MG63 (cell line): ENCODE measurements at regions not wholly inside any gene's neighbourhood (a gene's known extent, or its start where the extent isn't known, plus 50 kb on each side); places are given as distances from the start of the nearest gene placed in this dataset.

Experiments used
- DNase-seq: peaks from one replicate; pipeline ENCODE4 v3.0.0-alpha.2; 2020
- H3K27me3 ChIP-seq: fragments of 250-450 bp; sonication (Bioruptor Pico); 2 replicates; pipeline ENCODE4 v1.5.1; 2020; ENCODE audit warnings: mild to moderate bottlenecking, moderate library complexity
- H3K36me3 ChIP-seq: fragments of 250-450 bp; sonication (Bioruptor Pico); 2 replicates; pipeline ENCODE4 v1.5.1; 2020; ENCODE audit warnings: mild to moderate bottlenecking, moderate library complexity
- H3K4me3 ChIP-seq: fragments of 250-450 bp; sonication (Bioruptor Pico); 2 replicates; pipeline ENCODE4 v1.5.1; 2020; ENCODE audit warnings: mild to moderate bottlenecking, moderate library complexity
- H3K9me3 ChIP-seq: fragments of 250-450 bp; sonication (Bioruptor Pico); 2 replicates; pipeline ENCODE4 v1.5.1; 2020; ENCODE audit warnings: mild to moderate bottlenecking, moderate library complexity

- DNase-seq = no peak
- Histone ChIP-seq H3K9me3 (no peaks in the 10 kb centered on the region), H3K4me3 (peak overlapping the region; percentile 17; the same call in 1 of the 2 replicates), H3K27me3 (no peaks in the 10 kb centered on the region), H3K36me3 (no peaks in the 10 kb centered on the region)
These were observed 75.9 kb downstream of the ZIC5 start for GRCh38 chr13:99895444-99896368.

DNA sequence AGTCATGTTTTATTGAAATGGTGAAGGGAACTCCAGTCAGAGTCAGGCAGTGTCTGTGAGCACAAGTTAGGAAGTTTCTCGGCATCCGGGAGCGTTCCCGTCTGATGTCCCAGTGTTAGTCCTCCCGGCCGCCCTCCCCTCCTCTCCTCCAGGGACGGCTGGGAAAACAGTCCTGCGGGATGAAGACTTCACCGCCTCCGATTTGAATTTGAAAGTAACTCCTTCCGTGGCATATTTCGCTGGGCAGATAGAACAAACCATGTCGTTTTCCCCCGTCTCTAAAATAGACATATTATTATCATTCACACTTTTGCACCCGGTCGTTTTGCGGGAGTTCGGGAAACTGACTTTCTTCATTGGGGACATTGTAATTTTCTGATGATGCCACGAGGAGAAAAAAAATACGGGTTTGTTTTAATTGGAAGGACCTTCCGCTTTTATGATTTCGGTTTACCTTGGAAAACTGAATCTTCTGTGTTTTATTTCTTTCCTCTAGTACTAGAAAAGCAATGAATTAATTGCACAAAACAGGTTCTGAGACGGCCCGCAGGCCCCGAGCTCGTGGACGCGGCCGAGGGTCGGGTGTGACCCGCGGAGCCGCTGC, 76.6 kb downstream of the ZIC5 start:
- H3K4me3 ChIP-seq = peak overlapping the region; percentile 17; the same call in 1 of the 2 replicates
- no peaks in the 10 kb centered on the region for H3K36me3 ChIP-seq
- H3K27me3 ChIP-seq = no peaks in the 10 kb centered on the region
- no peaks in the 10 kb centered on the region for H3K9me3 ChIP-seq
- no peak for DNase-seq

DNA sequence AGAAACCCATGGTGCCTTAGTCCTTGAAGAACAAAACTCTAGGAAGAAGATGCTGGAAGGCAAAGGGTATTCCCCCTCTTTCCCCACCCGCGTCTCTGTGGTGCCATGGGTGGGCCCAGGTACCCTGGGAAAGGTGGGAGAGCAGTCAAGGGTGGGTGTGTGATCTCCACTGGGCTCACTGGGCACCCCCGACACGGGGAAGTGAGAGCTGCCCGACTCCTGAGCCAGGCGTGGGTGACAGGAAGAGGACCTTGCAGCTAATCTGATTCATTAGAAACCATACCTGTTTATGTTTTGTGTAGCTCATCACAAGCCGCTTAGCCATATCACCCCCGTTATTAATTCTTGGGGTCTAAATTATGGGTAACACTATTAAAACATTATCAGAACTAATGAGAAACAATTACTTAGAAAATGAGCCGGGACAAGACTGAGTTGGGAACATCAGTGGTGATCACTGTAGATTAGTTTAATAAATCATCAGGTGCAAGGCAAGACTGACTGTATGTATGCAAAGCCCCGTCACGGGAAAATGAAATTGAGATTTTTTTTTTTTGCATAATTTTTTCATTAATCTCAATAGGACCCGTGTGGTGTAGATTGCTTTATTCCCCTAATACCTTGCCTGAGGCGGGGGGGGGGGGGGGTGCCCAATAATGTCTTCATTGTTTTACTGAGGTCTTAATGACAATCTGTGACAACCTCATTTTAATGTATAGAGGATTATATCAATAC, 77.3 kb downstream of the ZIC5 start:
- Histone ChIP-seq H3K9me3 (no peaks in the 10 kb centered on the region), H3K36me3 (no peaks in the 10 kb centered on the region), H3K4me3 (no peak overlapping the region), H3K27me3 (no peaks in the 10 kb centered on the region)
- DNase-seq = no peak

- no peak for DNase-seq
- H3K9me3 ChIP-seq = no peaks in the 10 kb centered on the region
- H3K27me3 ChIP-seq = no peaks in the 10 kb centered on the region
- no peak overlapping the region for H3K4me3 ChIP-seq
- no peaks in the 10 kb centered on the region for H3K36me3 ChIP-seq
These were observed 78.0 kb downstream of the ZIC5 start for GRCh38 chr13:99893567-99893966.

GRCh38 chr13:99892866-99893504, 78.6 kb downstream of the ZIC5 start:
- Histone ChIP-seq H3K9me3 (no peaks in the 10 kb centered on the region), H3K27me3 (no peaks in the 10 kb centered on the region), H3K4me3 (no peak overlapping the region), H3K36me3 (no peaks in the 10 kb centered on the region)
- no peak for DNase-seq

- Histone ChIP-seq H3K27me3 (no peaks in the 10 kb centered on the region), H3K36me3 (no peaks in the 10 kb centered on the region), H3K4me3 (no peak overlapping the region), H3K9me3 (no peaks in the 10 kb centered on the region)
- no peak for DNase-seq
These were observed 79.4 kb downstream of the ZIC5 start for GRCh38 chr13:99892196-99892613.

- Histone ChIP-seq H3K9me3 (peaks cover 2% of the 10 kb centered on the region; the same call in 1 of the 2 replicates), H3K27me3 (no peaks in the 10 kb centered on the region), H3K36me3 (no peaks in the 10 kb centered on the region), H3K4me3 (no peak overlapping the region)
- peak; percentile 71 for DNase-seq
These were observed 84.9 kb downstream of the ZIC5 start for GRCh38 chr13:99886706-99887105.

- peaks cover 2% of the 10 kb centered on the region; the same call in 1 of the 2 replicates for H3K9me3 ChIP-seq
- H3K36me3 ChIP-seq = no peaks in the 10 kb centered on the region
- no peak for DNase-seq
- H3K27me3 ChIP-seq = no peaks in the 10 kb centered on the region
- no peak overlapping the region for H3K4me3 ChIP-seq
These were observed 86.7 kb downstream of the ZIC5 start for GRCh38 chr13:99884913-99885312.

- Histone ChIP-seq H3K36me3 (no peaks in the 10 kb centered on the region), H3K4me3 (no peak overlapping the region), H3K9me3 (peaks cover 2% of the 10 kb centered on the region; the same call in 1 of the 2 replicates), H3K27me3 (no peaks in the 10 kb centered on the region)
- DNase-seq = no peak
These were observed 87.8 kb downstream of the ZIC5 start for GRCh38 chr13:99883805-99884204.

DNA sequence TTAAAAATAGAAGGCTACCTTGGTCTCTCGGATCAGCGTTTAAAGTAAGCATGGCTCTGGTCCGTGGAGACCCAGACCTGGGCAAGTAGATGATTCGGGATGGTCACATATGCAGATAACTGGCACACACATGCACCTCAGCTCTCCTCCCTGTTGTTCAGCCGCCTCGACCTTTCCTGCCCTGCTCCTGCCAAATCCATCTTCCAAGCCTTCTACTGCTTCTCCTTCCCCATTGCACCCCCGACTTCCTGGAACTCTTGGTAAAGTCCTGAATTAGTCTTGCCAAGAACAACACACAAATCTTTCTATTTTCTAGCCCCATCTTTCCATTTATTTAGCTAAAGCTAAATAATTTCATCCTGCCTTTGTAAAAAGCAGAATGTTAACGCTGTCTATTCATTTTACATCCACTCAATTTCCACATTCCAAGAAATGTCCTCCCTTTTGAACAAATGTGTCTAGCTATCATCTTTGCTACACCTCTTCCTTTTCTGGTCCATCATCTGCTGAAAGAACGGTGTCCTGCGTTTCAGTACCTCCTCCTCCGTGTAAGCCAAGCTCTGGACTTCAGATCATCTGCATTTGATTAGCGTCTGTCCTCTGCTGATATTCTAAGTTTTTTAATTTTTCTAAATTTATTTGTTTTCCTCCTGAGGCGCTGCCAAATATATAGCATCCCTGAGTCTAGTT, 92.5 kb downstream of the ZIC5 start:
- Histone ChIP-seq H3K4me3 (no peak overlapping the region), H3K36me3 (no peaks in the 10 kb centered on the region), H3K9me3 (no peaks in the 10 kb centered on the region), H3K27me3 (no peaks in the 10 kb centered on the region)
- no peak for DNase-seq

GRCh38 chr13:99876651-99877050, 94.9 kb downstream of the ZIC5 start:
- no peak overlapping the region for H3K4me3 ChIP-seq
- no peaks in the 10 kb centered on the region for H3K9me3 ChIP-seq
- H3K27me3 ChIP-seq = no peaks in the 10 kb centered on the region
- no peaks in the 10 kb centered on the region for H3K36me3 ChIP-seq
- DNase-seq = no peak

- no peak for DNase-seq
- Histone ChIP-seq H3K9me3 (no peaks in the 10 kb centered on the region), H3K36me3 (no peaks in the 10 kb centered on the region), H3K4me3 (no peak overlapping the region), H3K27me3 (no peaks in the 10 kb centered on the region)
These were observed 96.2 kb downstream of the ZIC5 start for GRCh38 chr13:99875391-99875790.

- no peaks in the 10 kb centered on the region for H3K27me3 ChIP-seq
- H3K4me3 ChIP-seq = no peak overlapping the region
- no peaks in the 10 kb centered on the region for H3K9me3 ChIP-seq
- no peaks in the 10 kb centered on the region for H3K36me3 ChIP-seq
- DNase-seq = no peak
These were observed 97.6 kb downstream of the ZIC5 start for GRCh38 chr13:99873832-99874430.

DNA sequence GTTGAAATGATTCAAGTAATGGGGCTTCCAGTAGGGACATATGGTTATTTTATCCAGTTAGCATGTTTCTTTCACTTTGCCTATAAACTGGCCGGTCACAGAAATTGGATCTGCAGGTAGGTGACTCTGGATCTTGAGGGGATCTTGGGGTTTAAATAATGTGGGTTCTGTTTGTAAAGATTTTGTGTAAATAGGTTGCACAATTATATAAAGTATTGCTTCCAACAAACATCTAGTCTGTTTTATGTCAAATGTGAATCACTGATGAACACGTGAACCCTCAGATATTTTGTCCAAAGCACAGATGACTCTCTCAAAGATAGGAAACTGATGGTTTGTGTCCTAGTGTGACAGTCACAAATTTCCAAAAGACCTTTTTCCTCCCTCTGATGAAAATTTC, 98.4 kb downstream of the ZIC5 start:
- Histone ChIP-seq H3K36me3 (no peaks in the 10 kb centered on the region), H3K9me3 (no peaks in the 10 kb centered on the region), H3K4me3 (no peak overlapping the region), H3K27me3 (no peaks in the 10 kb centered on the region)
- DNase-seq = no peak

DNA sequence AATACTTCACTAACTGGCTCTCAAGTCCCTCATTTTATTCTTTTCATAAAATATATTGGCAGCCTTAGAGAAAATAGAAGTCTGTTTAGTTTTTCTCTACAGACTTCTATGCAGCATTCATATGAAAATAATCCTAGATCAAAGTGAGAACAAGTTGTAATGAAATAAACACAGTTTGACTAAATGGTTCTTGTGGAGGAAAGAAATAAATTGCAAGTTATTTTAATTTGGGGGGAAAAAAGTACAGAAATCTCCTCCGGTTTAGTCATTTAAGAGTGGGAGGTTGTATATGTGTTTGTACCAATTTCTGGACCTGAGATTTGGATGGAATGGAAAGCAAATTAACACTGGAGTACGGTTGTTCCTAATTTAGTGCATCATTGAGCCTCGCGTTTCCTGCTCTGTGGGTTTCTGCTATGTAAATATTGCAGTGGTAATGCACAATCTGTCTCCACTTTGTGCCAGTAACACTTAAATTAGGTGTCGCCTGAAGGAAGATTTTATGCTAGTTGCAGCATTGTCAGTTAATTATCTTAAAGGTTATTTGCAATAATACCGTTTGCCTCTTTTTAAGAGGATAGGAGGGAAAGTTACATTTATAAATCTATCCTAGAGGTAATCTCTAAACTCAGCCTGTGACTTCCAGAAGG, 100.2 kb downstream of the ZIC5 start:
- no peaks in the 10 kb centered on the region for H3K9me3 ChIP-seq
- DNase-seq = no peak
- no peaks in the 10 kb centered on the region for H3K27me3 ChIP-seq
- no peaks in the 10 kb centered on the region for H3K36me3 ChIP-seq
- H3K4me3 ChIP-seq = no peak overlapping the region
